GM18502 (cell line): ENCODE measurements at regions not wholly inside any gene's neighbourhood (a gene's known extent, or its start where the extent isn't known, plus 50 kb on each side); places are given as distances from the start of the nearest gene placed in this dataset.
"Not testable (repeated sequence)": the region's sequence is repeated elsewhere in the genome, so short reads cannot be mapped to it uniquely, and the experiment has no call there.

Experiments
- ATAC-seq: cut with Tn5 transposase; IDR thresholded peaks from one replicate; pipeline ENCODE4 v1.9.1; 2021; ENCODE audit warnings: mild to moderate bottlenecking; ENCODE audit not compliant: unreplicated experiment, poor library complexity

DNA sequence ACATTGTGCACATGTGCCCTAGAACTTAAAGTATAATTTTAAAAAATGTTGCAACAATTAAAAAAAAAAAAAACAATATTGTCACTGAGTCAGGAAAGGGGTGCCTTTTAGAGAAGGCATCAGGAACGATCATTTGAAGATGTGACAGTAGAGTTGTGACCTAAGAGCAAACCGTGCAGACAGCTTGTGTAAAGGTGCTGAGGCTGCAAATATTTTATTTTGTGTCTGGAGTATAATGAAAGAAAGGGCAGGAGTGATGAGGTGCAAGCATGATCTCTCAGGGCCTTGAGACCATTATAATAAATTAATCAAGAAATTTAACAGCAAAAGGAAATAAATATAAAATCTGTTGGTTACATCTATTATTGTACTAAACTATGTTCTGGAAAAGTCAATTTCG, 1219.7 kb downstream of the OLFM4 start:
- ATAC-seq = no peak

GRCh38 chr13:54261856-54262255, 1233.2 kb downstream of the OLFM4 start:
- ATAC-seq = no peak

DNA sequence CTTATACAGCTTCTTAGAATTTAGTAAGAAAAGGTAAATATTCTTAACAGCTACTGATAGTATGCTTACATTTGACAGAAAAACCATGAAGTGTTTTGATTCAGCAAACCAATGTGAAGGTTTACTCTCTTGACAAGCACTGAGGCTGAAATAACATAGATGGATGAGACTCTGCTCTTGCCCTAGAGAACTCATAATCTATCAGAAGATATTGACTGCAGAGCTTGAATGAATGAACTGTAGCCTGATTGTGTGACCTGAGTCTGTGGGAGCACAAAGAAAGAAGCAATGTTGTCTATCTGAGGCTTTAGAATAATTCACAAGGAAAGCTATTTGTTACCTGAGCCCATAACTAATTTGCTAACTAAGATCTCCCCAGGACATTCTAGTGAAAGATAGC, 1235.3 kb downstream of the OLFM4 start:
- ATAC-seq = no peak

GRCh38 chr13:54267253-54267668, 1238.6 kb downstream of the OLFM4 start:
- ATAC-seq = not testable (repeated sequence)

DNA sequence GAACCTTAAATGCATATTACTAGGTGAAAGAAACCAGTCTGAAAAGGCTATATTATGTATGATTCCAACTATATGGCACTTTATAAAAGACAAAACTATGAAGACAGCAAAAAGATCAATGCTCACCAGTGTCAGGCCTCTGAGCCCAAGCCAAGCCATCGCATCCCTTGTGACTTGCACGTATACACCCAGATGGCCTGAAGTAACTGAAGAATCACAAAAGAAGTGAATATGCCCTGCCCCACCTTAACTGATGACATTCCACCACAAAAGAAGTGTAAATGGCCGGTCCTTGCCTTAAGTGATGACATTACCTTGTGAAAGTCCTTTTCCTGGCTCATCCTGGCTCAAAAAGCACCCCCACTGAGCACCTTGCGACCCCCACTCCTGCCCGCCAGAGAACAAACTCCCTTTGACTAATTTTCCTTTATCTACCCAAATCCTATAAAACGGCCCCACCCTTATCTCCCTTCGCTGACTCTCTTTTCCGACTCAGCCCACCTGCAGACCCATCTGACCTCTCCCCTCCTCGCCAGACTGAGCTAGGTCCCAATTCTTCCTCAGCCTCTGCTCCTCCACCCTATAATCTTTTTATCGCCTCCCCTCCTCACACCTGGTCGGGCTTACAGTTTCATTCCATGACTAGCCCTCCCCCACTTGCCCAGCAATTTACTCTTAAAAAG, 1239.5 kb downstream of the OLFM4 start:
- ATAC-seq = not testable (repeated sequence)

- ATAC-seq = no peak
Measured at GRCh38 chr13:54287062-54287764, 1258.6 kb downstream of the OLFM4 start.

DNA sequence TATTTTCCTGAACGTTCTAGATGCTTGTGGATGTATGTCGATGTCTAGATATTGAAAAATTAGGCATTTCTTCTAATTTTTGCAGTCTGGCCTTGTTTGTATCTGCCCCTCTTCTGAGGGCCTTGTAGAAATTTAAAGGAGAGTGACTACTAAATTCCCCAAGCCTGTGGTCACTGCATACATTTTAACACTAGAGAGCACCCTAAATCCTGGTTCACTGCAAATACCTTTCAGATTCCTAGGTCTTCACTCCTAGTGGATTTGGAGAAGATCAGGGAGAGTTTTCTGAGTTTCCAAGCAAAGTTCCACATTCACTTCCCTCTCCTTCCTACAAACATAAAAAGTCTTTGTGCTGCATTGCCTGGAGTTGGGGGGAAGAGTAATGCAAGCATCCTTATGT, 1272.5 kb downstream of the OLFM4 start:
- no peak for ATAC-seq

GRCh38 chr13:54305377-54305776, 1276.8 kb downstream of the OLFM4 start:
- ATAC-seq = no peak

- no peak for ATAC-seq
Measured at GRCh38 chr13:54312885-54313284, 1284.3 kb downstream of the OLFM4 start.

DNA sequence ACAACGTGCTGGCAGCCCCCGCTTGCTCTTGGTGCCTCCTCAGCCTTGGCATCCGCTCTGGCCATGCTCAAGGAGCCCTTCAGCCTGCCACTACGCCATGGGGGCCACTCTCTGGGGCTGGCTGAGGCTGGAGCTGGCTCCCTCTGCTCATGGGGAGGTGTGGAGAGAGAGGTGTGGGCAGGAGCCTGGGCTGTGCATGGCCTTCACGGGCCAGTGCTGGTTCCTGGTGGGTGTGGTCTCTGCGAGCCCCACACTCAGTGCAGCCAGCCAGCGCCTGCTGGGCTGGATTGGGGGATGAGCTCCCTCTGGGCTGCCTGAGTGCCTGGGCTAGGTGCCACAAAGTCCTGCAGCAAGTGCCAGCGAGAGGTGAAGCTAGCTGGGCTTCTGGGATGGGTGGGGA, 1289.1 kb downstream of the OLFM4 start:
- no peak for ATAC-seq

DNA sequence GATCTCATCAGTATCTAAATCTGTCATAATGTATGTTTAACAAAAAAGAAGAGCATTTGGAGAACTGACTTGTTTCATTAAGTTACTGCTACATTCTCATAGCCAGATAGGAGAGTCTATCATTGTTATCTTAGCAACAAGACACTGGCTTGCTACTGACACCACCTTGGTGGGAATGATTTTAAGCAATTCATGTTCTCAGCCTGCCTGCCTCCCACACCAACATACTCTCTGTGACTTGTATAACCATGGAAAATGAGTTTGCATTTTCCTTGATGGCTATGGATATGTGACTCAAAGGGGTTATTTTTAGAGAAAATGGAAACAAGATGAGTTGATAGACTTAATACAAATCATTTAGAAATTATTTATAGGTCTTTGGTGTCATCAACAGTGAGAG, 1308.9 kb downstream of the OLFM4 start:
- no peak for ATAC-seq

- no peak for ATAC-seq
Measured at GRCh38 chr13:54347531-54347930, 1318.9 kb downstream of the OLFM4 start.

DNA sequence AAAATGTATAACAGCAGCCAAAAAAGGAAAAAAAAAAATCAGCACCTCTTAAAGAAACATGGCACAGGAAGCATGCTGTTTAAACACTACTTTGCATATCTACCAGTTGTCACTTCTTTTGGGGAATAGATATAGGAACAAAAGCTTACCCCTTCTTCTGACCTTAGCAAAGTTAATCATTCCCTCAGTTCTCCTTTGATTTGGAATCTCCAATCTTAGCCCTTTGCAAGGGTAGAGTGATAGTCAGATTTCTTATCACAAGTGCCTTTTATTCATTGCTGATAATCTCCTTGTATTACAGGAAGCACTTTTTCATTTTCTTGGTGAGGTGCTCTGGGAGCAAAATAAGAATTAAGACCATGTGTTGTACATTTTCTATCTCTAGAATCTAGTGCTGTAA, 1327.6 kb downstream of the OLFM4 start:
- no peak for ATAC-seq

DNA sequence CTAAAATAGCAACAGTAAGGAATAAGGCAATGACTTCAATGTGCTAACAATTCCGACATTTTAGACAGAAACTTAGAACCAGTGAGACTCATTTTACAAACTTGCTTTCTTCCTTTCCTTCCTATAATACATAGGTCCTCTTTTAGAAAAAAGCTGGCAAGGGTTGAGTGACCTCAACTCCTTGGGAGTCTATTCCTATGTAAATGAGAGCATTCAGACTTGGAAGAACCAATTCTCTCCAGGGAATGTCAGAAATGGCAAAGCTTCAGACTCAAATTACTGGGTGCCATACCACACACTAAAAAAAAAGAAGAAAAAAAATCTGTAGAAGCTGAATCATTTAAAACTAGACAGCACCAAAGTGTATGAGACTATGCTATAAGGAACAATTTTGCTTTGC, 1328.2 kb downstream of the OLFM4 start:
- ATAC-seq = no peak

DNA sequence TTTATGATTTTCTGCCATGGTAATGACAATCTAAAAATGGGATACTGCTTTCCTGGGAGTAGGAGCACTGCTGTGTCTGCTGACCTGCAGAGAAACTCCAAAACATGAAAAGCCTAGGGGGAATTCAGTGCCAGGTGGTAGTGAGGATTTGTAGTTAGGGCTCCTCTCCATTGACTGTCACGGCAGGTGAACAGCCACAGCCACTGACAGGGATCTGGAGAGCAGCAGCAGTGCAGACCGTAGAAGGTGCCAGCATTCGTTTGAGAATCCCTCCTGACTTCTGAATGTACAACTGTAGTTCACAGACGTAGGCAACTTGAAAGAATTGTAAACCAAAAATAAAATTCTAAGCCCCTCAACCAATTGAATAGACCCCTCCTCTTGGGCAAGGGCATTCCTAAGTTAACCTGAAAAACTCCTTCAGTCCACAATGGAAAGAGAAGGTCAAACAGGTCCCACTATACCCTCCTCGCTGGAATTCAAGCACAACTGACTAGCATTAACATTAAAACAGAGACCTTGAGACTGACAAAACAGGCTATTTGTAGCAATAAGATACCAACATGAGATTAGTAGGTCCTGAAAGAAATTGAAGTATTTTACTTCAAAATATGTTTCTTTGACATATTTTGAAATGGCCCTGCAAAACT, 1328.8 kb downstream of the OLFM4 start:
- ATAC-seq = no peak

DNA sequence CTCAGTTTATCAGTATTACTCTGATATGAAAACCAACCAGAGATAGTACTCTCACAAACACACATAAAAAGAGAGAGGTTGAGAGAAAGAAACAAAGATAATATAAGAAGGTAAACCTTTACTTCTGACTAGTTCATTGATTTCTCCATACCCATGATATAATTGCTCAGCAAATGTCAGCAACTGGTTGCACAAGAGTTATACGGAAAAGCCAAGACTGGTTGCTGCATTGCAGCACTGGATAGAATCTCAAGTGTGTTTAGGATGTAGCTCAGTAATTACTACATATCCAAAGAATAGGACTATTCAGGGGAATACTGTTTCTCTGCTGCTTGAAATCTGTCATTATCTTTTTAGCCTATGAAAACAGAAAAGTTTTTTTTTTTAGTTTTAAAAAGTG, 1332.8 kb downstream of the OLFM4 start:
- no peak for ATAC-seq

DNA sequence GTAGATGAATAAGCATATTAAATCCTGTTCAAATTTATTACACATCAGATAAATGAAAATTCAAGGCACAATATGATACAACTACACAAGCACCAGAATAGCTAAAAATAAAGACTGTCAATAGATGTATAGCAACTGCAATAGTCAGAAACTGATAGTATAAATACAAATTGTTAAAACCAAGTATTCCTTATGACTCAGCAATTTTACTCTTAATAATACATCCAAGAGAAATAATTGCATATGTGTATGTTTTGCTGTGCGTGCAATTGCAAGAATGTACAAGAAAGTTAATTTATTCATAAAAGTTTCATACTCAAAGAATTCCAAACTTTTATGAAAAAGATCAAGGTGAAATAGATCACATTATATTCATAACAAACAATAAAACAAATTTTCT, 1338.1 kb downstream of the OLFM4 start:
- no peak for ATAC-seq

DNA sequence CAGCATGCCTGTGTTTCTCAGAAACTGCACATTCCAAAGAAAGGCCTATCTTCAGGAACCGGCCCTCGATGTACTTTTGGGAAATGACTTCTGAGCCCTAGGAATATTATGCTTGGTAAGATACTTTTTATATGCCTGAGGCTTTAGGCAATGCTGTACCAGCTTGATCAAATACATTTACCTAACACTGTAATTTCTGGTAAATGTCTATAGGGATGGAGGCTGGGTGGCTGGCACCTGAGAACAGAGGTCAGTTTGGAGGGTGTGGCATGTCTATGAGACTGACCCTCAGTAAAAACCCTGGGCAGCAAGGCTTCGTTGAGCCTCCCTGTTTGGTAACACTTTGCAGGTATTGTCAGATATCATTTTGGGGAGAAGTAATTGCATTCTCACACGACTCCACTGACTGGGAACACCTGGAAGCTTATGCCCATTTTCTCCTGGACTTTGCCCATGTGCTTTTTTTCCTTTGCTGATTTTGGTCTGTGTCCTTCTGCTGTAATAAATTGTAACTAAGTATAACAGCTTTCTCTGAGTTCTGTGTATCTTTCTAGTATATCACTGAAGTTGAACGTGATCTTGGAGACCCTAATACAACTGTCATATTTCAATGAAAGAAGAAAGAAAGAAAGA, 1339.1 kb downstream of the OLFM4 start:
- no peak for ATAC-seq

DNA sequence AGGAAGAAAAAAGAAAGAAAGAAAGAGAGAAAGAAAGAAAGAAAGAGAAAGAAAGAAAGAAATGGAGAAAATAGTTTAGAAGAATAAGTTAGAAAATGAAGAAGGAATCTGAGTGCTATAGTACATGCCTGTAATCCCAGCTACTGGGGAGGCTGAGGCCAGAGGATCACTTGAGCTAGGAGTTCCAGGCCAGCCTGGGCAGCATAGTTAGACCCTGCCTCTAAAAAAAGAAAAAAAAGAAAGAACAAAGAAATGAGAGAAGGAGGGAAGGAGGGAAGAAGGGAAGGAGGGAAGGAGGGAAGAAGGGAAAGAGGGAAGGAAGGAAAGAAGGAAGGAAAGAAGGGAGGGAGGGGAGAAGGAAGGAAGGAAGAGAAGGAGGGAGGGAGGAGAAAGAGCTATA, 1339.8 kb downstream of the OLFM4 start:
- no peak for ATAC-seq

DNA sequence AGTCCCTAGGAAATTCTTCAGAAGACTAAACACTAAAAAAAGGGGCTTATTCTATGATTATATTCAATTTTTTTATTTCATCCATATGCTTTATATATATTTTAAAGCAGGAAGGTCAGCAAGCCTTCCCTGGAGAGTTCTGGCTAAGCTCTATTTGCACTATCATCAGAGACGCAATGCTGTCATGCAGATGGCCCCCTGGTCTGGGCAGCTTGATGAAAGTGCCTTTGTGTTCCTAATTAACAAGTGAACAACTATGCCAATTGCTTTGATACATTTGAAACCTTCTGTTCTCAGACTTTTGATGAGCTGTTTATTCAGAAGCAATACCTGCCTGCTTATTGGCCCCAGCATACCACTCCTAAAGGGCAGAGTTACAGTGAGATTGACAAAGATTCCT, 1344.6 kb downstream of the OLFM4 start:
- no peak for ATAC-seq

- no peak for ATAC-seq
Measured at GRCh38 chr13:54379461-54379860, 1350.8 kb downstream of the OLFM4 start.
